Right ventricle myocardium inferior (tissue), 1 donor: ENCODE measurements at regions not wholly inside any gene's neighbourhood (a gene's known extent, or its start where the extent isn't known, plus 50 kb on each side); places are given as distances from the start of the nearest gene placed in this dataset.

Source experiments
- ATAC-seq: fragments of 200-7000 bp; cut with Tn5 transposase; one replicate; pipeline ENCODE4 v1.9.1; 2020; ENCODE audit warnings: mild to moderate bottlenecking, moderate library complexity
- DNase-seq: peaks from one replicate; pipeline ENCODE4 v3.0.0; 2021; ENCODE audit errors: missing footprints
- intact Hi-C: fragments of 100-400 bp; cut with DNase I; formaldehyde crosslinking; loops from one replicate; pipeline ENCODE4 v1.11.0; 2022
- donor health status: DM: no; HTN: yes; CAD: no; lungs with severe emphysema.

GRCh38 chr16:9458816-9459215 lies 367.4 kb downstream of the HAPSTR1 start:
- DNase-seq, result no peak
- ATAC-seq, result no peak
- intact Hi-C loops, result no loop called here

GRCh38 chr16:9462984-9463383 lies 371.5 kb downstream of the HAPSTR1 start:
- ATAC-seq, result no peak
- DNase-seq, result no peak
- intact Hi-C loops, result no loop called here

DNA sequence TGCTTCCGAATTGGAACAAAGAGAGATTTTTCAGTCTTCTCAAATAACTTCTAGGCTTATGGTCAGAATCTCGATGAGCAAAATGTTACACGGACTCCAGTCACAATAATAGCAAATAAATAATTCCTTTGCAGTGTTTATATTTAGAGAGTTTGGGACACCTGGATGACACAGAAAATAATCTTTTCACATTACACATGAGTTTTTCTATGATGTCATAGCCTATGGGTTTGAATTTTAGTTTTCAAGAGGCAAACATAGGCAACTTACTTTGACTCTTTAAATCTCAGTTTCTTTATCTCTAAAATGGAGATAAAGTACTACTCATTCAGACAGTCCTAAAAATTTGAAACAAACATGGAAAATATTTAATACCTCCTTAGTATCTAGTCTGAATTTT lies 372.0 kb downstream of the HAPSTR1 start:
- intact Hi-C loops, result no loop called here

GRCh38 chr16:9465161-9465560 lies 373.7 kb downstream of the HAPSTR1 start:
- no peak for DNase-seq
- ATAC-seq, result no peak
- intact Hi-C loops, result no loop called here

More for the DNA sequence above, 372.0 kb downstream of the HAPSTR1 start:
- ATAC-seq, result no peak
- DNase-seq, result no peak

DNA sequence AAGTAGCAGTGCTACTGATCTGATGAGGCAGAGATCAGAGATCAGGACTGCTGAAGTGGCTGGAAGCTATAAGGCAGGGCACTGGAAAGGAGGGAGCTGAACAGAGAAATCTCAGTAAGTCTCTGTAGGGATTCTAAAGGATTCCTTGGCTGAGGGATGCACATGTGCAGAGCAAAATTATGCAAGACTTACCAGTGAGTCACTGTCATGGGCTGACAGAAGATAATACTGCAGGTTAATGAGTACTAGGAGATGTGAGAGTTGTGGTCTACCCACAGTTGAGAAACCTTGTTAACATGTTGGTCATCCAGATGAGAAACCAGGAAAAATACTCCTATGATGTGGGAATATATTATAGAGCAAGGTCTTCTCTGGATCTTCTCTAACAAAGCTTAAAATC lies 378.1 kb downstream of the HAPSTR1 start:
- intact Hi-C loops, result no loop called here
- DNase-seq, result no peak
- ATAC-seq, result no peak

DNA sequence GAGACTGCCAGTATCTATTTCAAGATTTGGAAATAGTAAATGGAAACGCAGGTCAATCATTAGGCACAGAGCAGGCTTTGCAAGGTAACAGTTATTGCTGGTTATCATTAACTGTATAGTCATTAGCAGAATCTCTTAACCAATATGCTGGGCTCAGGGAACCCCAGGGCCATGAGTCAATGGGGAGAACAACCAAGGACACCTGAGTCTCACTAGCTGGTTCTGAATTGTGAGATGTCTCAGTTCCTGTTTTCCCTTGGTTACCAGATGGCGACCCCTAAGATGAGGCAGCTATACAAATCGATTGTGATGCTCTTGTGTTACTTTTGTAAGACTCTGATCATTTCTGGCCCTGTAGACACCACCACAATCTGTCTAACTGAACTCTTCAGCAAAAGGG lies 385.3 kb downstream of the HAPSTR1 start:
- DNase-seq, result no peak
- no peak for ATAC-seq
- intact Hi-C loops, result no loop called here

- ATAC-seq (no peak), DNase-seq (no peak)
- intact Hi-C loops, result no loop called here
Measured at GRCh38 chr16:9479008-9479407, 387.6 kb downstream of the HAPSTR1 start.

DNA sequence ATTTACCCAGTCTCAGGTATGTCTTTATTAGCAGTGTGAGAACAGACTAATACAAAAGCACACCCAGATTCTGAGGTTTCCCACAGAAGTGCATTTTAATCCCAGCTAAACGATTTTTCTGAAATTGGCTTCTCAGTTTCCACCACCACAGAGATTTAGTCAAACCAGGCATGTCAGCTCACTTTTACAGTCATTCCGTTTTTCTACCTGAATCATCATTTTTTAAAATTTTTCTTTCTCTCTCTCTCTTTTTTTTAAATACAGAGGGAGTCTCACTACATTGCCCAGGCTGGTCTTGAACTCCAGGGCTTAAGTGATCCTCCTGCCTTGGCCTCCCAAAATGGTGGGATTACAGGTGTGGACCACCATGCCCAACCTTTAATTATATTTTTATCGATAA lies 389.1 kb downstream of the HAPSTR1 start:
- ATAC-seq (no peak), DNase-seq (no peak)
- intact Hi-C loops, result no loop called here

GRCh38 chr16:9481747-9482730 lies 390.6 kb downstream of the HAPSTR1 start:
- DNase-seq (no peak), ATAC-seq (no peak)
- intact Hi-C loops, result no loop called here

DNA sequence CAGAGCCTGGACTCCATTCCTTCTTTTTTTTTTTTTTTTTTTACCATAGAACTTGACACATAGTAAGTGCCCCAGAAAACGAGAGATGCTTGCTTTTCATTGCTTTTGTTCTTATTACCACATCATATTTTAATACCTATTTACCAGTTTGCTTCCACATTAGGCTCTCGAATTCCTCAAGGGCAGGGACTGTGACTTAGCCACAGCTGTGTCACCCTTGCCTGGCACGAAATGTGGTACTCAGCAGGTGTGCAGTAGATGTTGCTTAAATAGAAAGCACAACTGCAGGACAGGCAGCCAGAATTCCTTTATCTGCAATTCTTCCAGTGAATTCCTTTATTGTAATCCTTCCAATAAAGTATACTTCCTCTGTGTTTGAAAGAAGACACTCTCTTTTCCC lies 393.0 kb downstream of the HAPSTR1 start:
- intact Hi-C loops, result no loop called here
- ATAC-seq (no peak), DNase-seq (no peak)

- DNase-seq (no peak), ATAC-seq (no peak)
- intact Hi-C loops, result no loop called here
Measured at GRCh38 chr16:9484881-9485280, 393.4 kb downstream of the HAPSTR1 start.

DNA sequence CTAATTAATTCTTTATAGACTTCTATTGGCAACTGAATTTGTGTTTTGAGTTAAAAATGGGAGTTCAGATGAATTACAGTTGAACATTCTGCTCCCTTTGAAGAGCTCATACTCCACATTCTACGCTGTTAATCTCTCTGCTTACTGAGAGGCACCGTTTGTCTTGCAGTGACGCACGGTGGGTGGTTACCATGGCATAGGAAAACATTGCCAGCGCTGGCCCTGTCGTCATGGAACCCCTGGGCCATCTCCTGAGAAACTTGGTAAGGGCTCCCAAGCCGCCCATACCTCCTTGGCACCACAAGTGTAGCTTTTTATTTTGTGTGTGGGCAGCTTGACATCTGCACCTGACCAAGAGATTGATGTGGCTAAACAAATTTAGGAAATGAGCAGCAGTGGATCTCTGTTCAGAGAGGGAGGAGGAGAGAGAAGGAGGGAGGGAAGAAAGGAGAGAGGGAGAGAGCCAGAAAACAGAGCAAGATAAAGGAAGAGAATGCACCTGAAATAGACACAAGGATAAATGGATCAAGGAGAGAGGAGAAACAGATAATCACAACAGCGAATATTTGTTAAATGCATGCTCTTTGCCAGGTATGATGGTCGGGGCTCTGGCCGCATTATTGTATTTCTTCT lies 398.5 kb downstream of the HAPSTR1 start:
- intact Hi-C loops, result loop anchor here (2.0 to 10.0 kb wide), 3 partner anchors 43 to 305 kb away; no protein-coding TSS in a partner anchor
- DNase-seq, result peak; percentile 74
- ATAC-seq, result peak; percentile 91

DNA sequence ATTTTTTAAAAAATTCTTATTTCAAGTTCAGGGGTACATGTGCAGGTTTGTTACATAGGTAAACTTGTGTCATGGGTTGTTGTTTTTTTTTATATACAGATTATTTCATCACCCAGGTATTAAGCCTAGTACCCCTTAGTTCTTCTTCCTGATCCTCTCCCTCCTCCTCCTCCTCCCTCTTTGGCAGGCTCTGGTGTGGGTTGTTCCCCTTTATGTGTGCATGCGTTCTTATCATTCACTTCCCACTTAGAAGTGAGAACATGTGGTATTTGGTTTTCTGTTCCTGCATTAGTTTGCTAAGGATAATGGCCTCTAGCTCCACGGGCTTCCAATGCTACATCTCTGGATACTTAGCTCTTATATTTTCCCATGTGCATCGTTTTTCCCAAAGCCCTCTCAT lies 404.4 kb downstream of the HAPSTR1 start:
- intact Hi-C loops, result loop anchor here (10.0 kb wide), 1 partner anchor 299 kb away; no protein-coding TSS in a partner anchor
- DNase-seq (no peak), ATAC-seq (peak; percentile 62)

DNA sequence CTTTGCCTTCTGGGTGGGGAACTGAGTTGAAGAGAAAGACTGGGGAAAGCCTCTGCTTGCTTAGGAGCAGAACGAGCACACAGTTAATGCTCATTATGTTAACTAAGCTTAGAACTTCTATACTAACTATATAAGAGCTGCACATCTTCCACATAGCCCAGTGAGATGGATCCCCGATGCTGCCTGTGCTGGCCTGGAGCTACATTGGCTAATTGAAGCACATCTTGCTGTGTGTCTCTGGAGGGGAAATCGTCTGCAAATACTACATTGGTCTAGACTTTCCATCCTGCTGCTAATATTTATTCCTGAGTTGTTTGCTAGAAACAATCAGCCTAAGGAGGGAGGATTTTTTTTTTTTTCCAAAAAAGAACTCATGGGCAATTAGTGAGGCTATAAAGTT lies 406.3 kb downstream of the HAPSTR1 start:
- ATAC-seq, result no peak
- intact Hi-C loops, result loop anchor here (10.0 kb wide), 1 partner anchor 297 kb away; no protein-coding TSS in a partner anchor
- no peak for DNase-seq

DNA sequence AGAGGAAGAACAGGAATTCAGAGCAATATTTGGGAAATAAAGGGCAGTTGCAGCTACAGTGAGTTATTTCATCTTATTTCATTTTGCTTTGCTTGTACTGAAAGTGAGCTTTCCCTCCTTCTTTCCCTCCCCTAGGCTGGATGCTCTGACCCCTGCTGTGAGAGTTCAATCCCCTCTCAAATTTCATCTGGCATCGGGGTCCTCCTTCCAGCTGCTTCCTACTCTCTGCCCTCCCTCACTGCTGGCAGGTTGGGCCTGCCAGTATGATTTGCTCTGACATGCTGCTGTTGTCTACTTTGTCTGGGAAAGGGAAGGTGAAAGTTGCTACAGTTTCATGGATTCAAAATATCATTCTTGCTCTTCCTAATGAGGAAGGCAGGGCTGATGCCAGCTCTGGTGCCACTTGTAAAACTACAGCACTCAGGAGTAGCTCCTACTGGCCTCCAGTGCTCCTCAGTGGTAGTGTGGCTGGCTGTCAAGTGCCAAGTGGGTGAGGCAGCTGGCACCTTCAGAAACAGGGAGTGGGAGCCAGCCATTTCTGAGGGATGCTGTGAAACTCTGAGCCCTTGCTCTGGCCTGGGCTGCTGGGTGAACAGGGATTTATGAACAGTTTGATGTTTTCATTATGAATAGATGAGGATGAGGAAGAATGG lies 408.6 kb downstream of the HAPSTR1 start:
- ATAC-seq, result peak; percentile 48
- DNase-seq, result no peak
- intact Hi-C loops, result loop anchor here (10.0 kb wide), 1 partner anchor 295 kb away; no protein-coding TSS in a partner anchor

DNA sequence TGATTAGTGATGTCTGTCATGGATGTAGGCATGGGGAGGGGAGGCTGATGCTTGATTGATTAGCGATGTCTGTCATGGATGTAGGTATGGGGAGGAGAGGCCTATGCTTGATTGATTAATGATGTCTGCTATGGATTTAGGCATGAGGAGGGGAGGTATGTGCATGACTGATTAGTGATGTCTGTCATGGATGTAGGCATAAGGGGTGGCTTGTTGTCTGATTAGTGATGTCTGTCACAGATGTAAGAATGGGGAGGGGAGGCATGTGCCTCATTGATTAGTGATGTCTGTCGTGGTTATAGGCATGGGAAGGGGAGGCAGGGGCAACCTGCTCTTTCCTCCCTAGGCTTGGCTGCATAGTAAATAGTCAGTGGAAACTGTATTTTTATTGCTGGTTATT lies 409.4 kb downstream of the HAPSTR1 start:
- ATAC-seq (no peak), DNase-seq (no peak)
- intact Hi-C loops, result no loop called here

DNA sequence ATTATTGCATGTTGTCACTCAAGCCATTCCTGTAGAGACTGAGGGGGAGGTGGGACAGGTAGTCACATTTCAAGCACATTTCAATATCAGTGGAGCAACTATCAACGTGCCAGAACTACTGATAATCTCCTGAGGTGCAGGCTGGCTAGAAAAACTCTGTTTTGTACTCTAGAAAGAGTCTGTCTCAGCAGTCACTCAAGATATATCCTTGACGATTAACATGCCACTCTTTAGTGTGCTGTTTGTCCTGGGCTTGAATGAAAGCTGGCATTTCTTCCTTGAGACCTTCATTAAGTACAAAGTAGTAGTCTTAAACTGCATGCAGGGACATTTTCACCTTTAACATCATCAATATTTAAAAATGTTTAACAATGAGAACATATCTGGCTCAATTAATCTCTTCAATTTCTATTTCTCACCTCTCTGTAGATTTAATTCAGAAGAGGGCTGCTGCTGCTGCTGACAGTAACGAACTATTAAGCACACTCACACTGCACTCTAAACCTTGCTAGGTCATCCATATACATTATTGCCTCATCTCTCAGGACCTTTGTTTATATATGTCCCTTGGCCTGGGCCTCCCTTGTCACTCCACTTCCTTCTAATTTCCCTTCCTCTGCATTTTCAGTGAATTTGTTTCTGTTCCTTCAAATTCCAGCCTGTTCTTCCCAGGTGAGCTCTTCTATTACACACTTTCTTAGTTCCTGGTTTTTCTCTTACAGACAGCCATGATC lies 412.0 kb downstream of the HAPSTR1 start:
- intact Hi-C loops, result no loop called here
- ATAC-seq (no peak), DNase-seq (no peak)

- intact Hi-C loops, result no loop called here
- no peak for DNase-seq
- ATAC-seq, result no peak
Measured at GRCh38 chr16:9508328-9508936, 417.0 kb downstream of the HAPSTR1 start.
